ENCODE measurements at regions not wholly inside any gene's neighbourhood (a gene's known extent, or its start where the extent isn't known, plus 50 kb on each side); places are given as distances from the start of the nearest gene placed in this dataset.

- no peaks in the 10 kb centered on the region for H3K79me1 ChIP-seq (ENCODE audit: low read length)
- no peaks in the 10 kb centered on the region for H3K4me1 ChIP-seq (ENCODE audit: control insufficient read depth in 1 of 2, insufficient read depth in 2 of 2, low read length in 2 of 2)
- no peak overlapping the region for H3K4me2 ChIP-seq (ENCODE audit: low read length)
- H3K23ac ChIP-seq (ENCODE audit: low read length), result no peak overlapping the region
- DNase-seq, result no peak
- H3K14ac ChIP-seq (ENCODE audit: low read length), result no peak overlapping the region
- H4K8ac ChIP-seq (ENCODE audit: low read depth, low read length), result no peak overlapping the region
- H3K9ac ChIP-seq (ENCODE audit: low read length), result no peak overlapping the region
- no CpG with 5 or more reads among the region's 3 CpGs for WGBS (ENCODE audit: extremely low coverage, insufficient coverage, insufficient read length)
- H2AK5ac ChIP-seq (ENCODE audit: low read length), result no peak overlapping the region
- peaks cover 2% of the 10 kb centered on the region for H3K9me3 ChIP-seq (ENCODE audit: insufficient read depth, low read depth, low read length)
- no peak overlapping the region for H2BK120ac ChIP-seq (ENCODE audit: insufficient read depth, low read length, poor library complexity)
- no peak overlapping the region for H2BK12ac ChIP-seq (ENCODE audit: low read length)
- no peak overlapping the region for H4K12ac ChIP-seq (ENCODE audit: low read depth, low read length)
- no peak overlapping the region for H2BK5ac ChIP-seq (ENCODE audit: low read depth, low read length, poor library complexity)
- H3K27me3 ChIP-seq (ENCODE audit: insufficient read depth, low read length), result no peaks in the 10 kb centered on the region
- H4K91ac ChIP-seq (ENCODE audit: low read depth, low read length), result no peak overlapping the region
- no peak overlapping the region for H3K4me3 ChIP-seq (ENCODE audit: low read depth, low read length)
- no peak overlapping the region for H3K27ac ChIP-seq (ENCODE audit: low read depth, low read length)
- no peaks in the 10 kb centered on the region for H3K36me3 ChIP-seq (ENCODE audit: control insufficient read depth in 1 of 2, insufficient read depth in 2 of 2, low read length in 2 of 2)
- H3K18ac ChIP-seq (ENCODE audit: low read length), result no peak overlapping the region
- H3K4ac ChIP-seq (ENCODE audit: low read depth, low read length), result no peak overlapping the region
- H3K79me2 ChIP-seq (ENCODE audit: control insufficient read depth, insufficient read depth, low read length, poor library complexity), result no peaks in the 10 kb centered on the region
- H2AFZ ChIP-seq (ENCODE audit: insufficient read depth, low read length, poor library complexity), result no peak overlapping the region
Observed at GRCh38 chr7:48786951-48787350, 137.4 kb upstream of the CDC14C start.

DNA sequence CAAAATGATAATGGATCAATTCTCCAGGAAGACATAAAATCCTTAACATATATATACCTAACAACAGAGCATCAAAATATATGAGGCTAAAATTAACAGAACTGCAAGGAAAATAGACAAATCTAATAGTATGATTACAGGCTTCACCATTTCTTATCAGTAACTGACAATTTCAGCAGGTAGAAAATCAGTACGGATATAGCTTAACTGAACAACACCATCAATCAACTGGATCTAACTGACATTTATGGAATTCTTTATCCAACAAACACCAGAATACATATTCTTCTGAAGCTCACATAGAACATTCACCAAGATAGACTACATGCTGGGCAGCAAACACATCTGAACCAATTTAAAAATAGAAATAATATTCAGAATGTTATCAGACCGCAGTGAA lies 121.1 kb upstream of the CDC14C start:
- Histone ChIP-seq H3K4me1 (ENCODE audit: control insufficient read depth in 1 of 2, insufficient read depth in 2 of 2, low read length in 2 of 2) (no peaks in the 10 kb centered on the region), H4K12ac (ENCODE audit: low read depth, low read length) (no peak overlapping the region), H3K27me3 (ENCODE audit: insufficient read depth, low read length) (no peaks in the 10 kb centered on the region), H3K27ac (ENCODE audit: low read depth, low read length) (no peak overlapping the region), H2BK12ac (ENCODE audit: low read length) (no peak overlapping the region), H3K36me3 (ENCODE audit: control insufficient read depth in 1 of 2, insufficient read depth in 2 of 2, low read length in 2 of 2) (no peaks in the 10 kb centered on the region), H4K91ac (ENCODE audit: low read depth, low read length) (no peak overlapping the region), H3K18ac (ENCODE audit: low read length) (no peak overlapping the region), H3K9ac (ENCODE audit: low read length) (no peak overlapping the region), H3K9me3 (ENCODE audit: insufficient read depth, low read depth, low read length) (no peaks in the 10 kb centered on the region), H2BK120ac (ENCODE audit: insufficient read depth, low read length, poor library complexity) (no peak overlapping the region), H3K23ac (ENCODE audit: low read length) (no peak overlapping the region), H2AK5ac (ENCODE audit: low read length) (no peak overlapping the region), H3K4me2 (ENCODE audit: low read length) (no peak overlapping the region), H3K4me3 (ENCODE audit: low read depth, low read length) (no peak overlapping the region), H3K4ac (ENCODE audit: low read depth, low read length) (no peak overlapping the region), H4K8ac (ENCODE audit: low read depth, low read length) (no peak overlapping the region), H3K14ac (ENCODE audit: low read length) (no peak overlapping the region), H3K79me2 (ENCODE audit: control insufficient read depth, insufficient read depth, low read length, poor library complexity) (no peaks in the 10 kb centered on the region), H3K79me1 (ENCODE audit: low read length) (no peaks in the 10 kb centered on the region), H2AFZ (ENCODE audit: insufficient read depth, low read length, poor library complexity) (no peak overlapping the region), H2BK5ac (ENCODE audit: low read depth, low read length, poor library complexity) (no peak overlapping the region)
- whole genome bisulfite sequencing (ENCODE audit: extremely low coverage, insufficient coverage, insufficient read length), result no CpG with 5 or more reads among the region's 2 CpGs
- no peak for DNase-seq

DNA sequence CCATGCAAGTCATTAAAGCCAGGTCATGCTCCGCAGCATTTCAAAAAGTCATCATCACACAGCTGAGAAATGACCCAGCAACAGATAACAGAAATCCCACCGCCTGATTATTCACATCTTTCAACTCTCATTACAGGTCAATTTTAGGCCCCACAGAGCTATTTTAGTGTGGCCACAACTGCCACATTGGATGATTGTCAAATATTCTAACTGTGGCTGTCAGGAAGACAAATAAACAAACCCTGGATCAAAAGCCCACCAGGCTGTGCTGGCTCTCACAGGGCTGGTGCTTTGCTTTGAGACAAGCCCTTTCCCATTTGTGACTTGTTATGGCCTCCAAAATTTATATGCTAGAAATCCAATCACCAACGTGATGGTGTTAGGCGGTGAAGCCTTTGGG lies 117.6 kb upstream of the CDC14C start:
- no peaks in the 10 kb centered on the region for H3K36me3 ChIP-seq (ENCODE audit: control insufficient read depth in 1 of 2, insufficient read depth in 2 of 2, low read length in 2 of 2)
- H3K9ac ChIP-seq (ENCODE audit: low read length), result no peak overlapping the region
- no peaks in the 10 kb centered on the region for H3K9me3 ChIP-seq (ENCODE audit: insufficient read depth, low read depth, low read length)
- no peak overlapping the region for H3K27ac ChIP-seq (ENCODE audit: low read depth, low read length)
- no peak overlapping the region for H2BK120ac ChIP-seq (ENCODE audit: insufficient read depth, low read length, poor library complexity)
- no peaks in the 10 kb centered on the region for H3K4me1 ChIP-seq (ENCODE audit: control insufficient read depth in 1 of 2, insufficient read depth in 2 of 2, low read length in 2 of 2)
- no peak overlapping the region for H2AFZ ChIP-seq (ENCODE audit: insufficient read depth, low read length, poor library complexity)
- H3K18ac ChIP-seq (ENCODE audit: low read length), result no peak overlapping the region
- no peak overlapping the region for H3K4ac ChIP-seq (ENCODE audit: low read depth, low read length)
- H4K91ac ChIP-seq (ENCODE audit: low read depth, low read length), result no peak overlapping the region
- WGBS (ENCODE audit: extremely low coverage, insufficient coverage, insufficient read length), result no CpG with 5 or more reads among the region's 4 CpGs
- no peak overlapping the region for H4K8ac ChIP-seq (ENCODE audit: low read depth, low read length)
- no peaks in the 10 kb centered on the region for H3K27me3 ChIP-seq (ENCODE audit: insufficient read depth, low read length)
- H2BK5ac ChIP-seq (ENCODE audit: low read depth, low read length, poor library complexity), result no peak overlapping the region
- no peak for DNase-seq
- H2AK5ac ChIP-seq (ENCODE audit: low read length), result no peak overlapping the region
- no peak overlapping the region for H2BK12ac ChIP-seq (ENCODE audit: low read length)
- H3K4me3 ChIP-seq (ENCODE audit: low read depth, low read length), result no peak overlapping the region
- H3K4me2 ChIP-seq (ENCODE audit: low read length), result no peak overlapping the region
- no peak overlapping the region for H3K23ac ChIP-seq (ENCODE audit: low read length)
- H4K12ac ChIP-seq (ENCODE audit: low read depth, low read length), result no peak overlapping the region
- no peak overlapping the region for H3K14ac ChIP-seq (ENCODE audit: low read length)
- H3K79me2 ChIP-seq (ENCODE audit: control insufficient read depth, insufficient read depth, low read length, poor library complexity), result no peaks in the 10 kb centered on the region
- no peaks in the 10 kb centered on the region for H3K79me1 ChIP-seq (ENCODE audit: low read length)

DNA sequence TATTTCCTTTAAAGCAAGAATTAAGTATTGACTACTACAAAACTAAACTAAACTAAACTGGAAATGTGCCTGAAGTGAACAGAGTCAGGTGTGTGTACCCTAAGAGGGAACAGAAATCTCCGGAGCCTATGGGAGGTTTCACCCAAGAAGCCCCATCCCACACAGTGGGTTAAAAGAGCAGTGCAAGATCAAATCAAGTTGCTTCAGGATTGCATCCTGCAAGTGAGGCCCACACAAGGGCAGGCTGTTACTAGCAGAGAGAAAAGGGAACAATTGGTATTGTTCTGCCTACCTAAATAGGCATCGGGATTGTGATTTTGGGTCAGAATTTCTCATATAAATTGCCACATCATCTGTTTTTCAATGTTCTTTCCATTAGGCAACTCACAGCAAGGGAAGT lies 113.3 kb upstream of the CDC14C start:
- no peak overlapping the region for H2BK5ac ChIP-seq (ENCODE audit: low read depth, low read length, poor library complexity)
- H3K9ac ChIP-seq (ENCODE audit: low read length), result no peak overlapping the region
- no peaks in the 10 kb centered on the region for H3K4me1 ChIP-seq (ENCODE audit: control insufficient read depth in 1 of 2, insufficient read depth in 2 of 2, low read length in 2 of 2)
- H2AFZ ChIP-seq (ENCODE audit: insufficient read depth, low read length, poor library complexity), result no peak overlapping the region
- no peak overlapping the region for H4K8ac ChIP-seq (ENCODE audit: low read depth, low read length)
- H2BK12ac ChIP-seq (ENCODE audit: low read length), result no peak overlapping the region
- no peak overlapping the region for H2AK5ac ChIP-seq (ENCODE audit: low read length)
- no peak overlapping the region for H4K12ac ChIP-seq (ENCODE audit: low read depth, low read length)
- no peaks in the 10 kb centered on the region for H3K79me1 ChIP-seq (ENCODE audit: low read length)
- no peaks in the 10 kb centered on the region for H3K27me3 ChIP-seq (ENCODE audit: insufficient read depth, low read length)
- H3K14ac ChIP-seq (ENCODE audit: low read length), result no peak overlapping the region
- no peak overlapping the region for H3K4me3 ChIP-seq (ENCODE audit: low read depth, low read length)
- no peak overlapping the region for H3K23ac ChIP-seq (ENCODE audit: low read length)
- no peak overlapping the region for H2BK120ac ChIP-seq (ENCODE audit: insufficient read depth, low read length, poor library complexity)
- H3K9me3 ChIP-seq (ENCODE audit: insufficient read depth, low read depth, low read length), result no peaks in the 10 kb centered on the region
- no peak for DNase-seq
- WGBS (ENCODE audit: extremely low coverage, insufficient coverage, insufficient read length), result no CpG with 5 or more reads among the region's 2 CpGs
- H3K18ac ChIP-seq (ENCODE audit: low read length), result no peak overlapping the region
- H3K79me2 ChIP-seq (ENCODE audit: control insufficient read depth, insufficient read depth, low read length, poor library complexity), result no peaks in the 10 kb centered on the region
- H3K27ac ChIP-seq (ENCODE audit: low read depth, low read length), result no peak overlapping the region
- no peak overlapping the region for H3K4me2 ChIP-seq (ENCODE audit: low read length)
- no peaks in the 10 kb centered on the region for H3K36me3 ChIP-seq (ENCODE audit: control insufficient read depth in 1 of 2, insufficient read depth in 2 of 2, low read length in 2 of 2)
- H3K4ac ChIP-seq (ENCODE audit: low read depth, low read length), result no peak overlapping the region
- H4K91ac ChIP-seq (ENCODE audit: low read depth, low read length), result no peak overlapping the region
